Right cardiac atrium (tissue), 5 donors: ENCODE measurements at regions not wholly inside any gene's neighbourhood (a gene's known extent, or its start where the extent isn't known, plus 50 kb on each side); places are given as distances from the start of the nearest gene placed in this dataset.

Experiments used
- ATAC-seq, 2 donors: fragments of 200-7000 bp; cut with Tn5 transposase; one replicate each; pipeline versions ENCODE4 v1.8.0 to v1.9.1; 2020; ENCODE audit warnings: moderate library complexity in 2 of 2, mild to moderate bottlenecking in 1 of 2
- DNase-seq, 3 donors: peaks; one replicate each; pipeline ENCODE4 v3.0.0-alpha.2; 2020
- H3K27ac ChIP-seq: one replicate; pipeline ENCODE4 v1.5.1; 2013; ENCODE audit warnings: mild to moderate bottlenecking, low read length, control low read depth, moderate library complexity
- H3K27me3 ChIP-seq: one replicate; pipeline ENCODE4 v1.6.1; 2013; ENCODE audit not compliant: control insufficient read depth, insufficient read depth
- H3K4me1 ChIP-seq: one replicate; pipeline ENCODE4 v1.6.1; 2013; ENCODE audit warnings: low read length; ENCODE audit not compliant: control insufficient read depth, insufficient read depth
- H3K4me3 ChIP-seq: one replicate; pipeline ENCODE4 v1.5.1; 2013; ENCODE audit warnings: low read length, control low read depth
- H3K9me3 ChIP-seq: one replicate; pipeline ENCODE4 v1.6.1; 2013; ENCODE audit warnings: low read length; ENCODE audit not compliant: control insufficient read depth
- WGBS: extraction: QIAGEN DNeasy Blood & Tissue Kit; methylation state at CpG from one replicate; pipeline ENCODE4 v1.1.7; 2013; 5-methylcytosine and 5-hydroxymethylcytosine counted together
- intact Hi-C, 4 donors: fragments of 100-400 bp; cut with DNase I; formaldehyde crosslinking; loops; one replicate each; pipeline versions ENCODE4 v1.11.0 to v1.14.0; 2022 to 2023
- donor health status: healthy with polysubstance abuse.
- donor health status: DM: no; HTN: yes; CAD: no.
- donor health status: DM: no; HTN: no; CAD: no.
- donor health status: DM: no; HTN: yes; CAD: no; lungs with severe emphysema.
- donor health status: DM: yes; HTN: yes; CAD: no.

DNA sequence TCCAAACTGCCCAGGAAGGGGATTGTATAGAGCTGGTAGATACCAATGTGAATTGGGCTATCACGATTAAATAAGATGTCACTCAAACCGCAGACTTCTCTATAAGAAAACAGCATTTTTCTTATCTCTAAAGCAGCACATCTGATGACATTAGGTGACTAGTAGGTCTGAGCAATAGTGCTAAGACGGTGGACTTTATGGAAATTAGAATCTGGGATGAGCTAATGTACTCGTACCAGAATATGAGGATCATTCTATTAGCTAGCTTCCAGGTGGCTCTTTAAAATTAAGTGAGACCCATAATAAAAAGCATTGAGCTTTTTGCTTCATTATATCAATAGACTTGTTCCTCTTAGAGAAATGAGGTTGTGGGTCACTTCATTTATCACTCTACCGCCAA lies 130.0 kb upstream of the MC4R start:
- DNase-seq (no peak), ATAC-seq (no peak)
- Histone ChIP-seq H3K4me1 (no peaks in the 10 kb centered on the region), H3K27ac (no peak overlapping the region), H3K4me3 (no peak overlapping the region), H3K27me3 (no peaks in the 10 kb centered on the region), H3K9me3 (no peaks in the 10 kb centered on the region)
- intact Hi-C loops, result no loop called here
- WGBS, result 63% methylated on average over 5 of the region's 5 CpGs

- WGBS, result 21% methylated on average over 2 of the region's 2 CpGs
- Histone ChIP-seq H3K27me3 (no peaks in the 10 kb centered on the region), H3K4me1 (no peaks in the 10 kb centered on the region), H3K27ac (no peak overlapping the region), H3K4me3 (no peak overlapping the region), H3K9me3 (no peaks in the 10 kb centered on the region)
- no peak for ATAC-seq
- intact Hi-C loops, result no loop called here
- DNase-seq, result no peak
Observed at GRCh38 chr18:60503199-60503598, 130.6 kb upstream of the MC4R start.

- no peak for ATAC-seq
- intact Hi-C loops, result no loop called here
- DNase-seq, result no peak
- Histone ChIP-seq H3K4me1 (no peaks in the 10 kb centered on the region), H3K9me3 (no peaks in the 10 kb centered on the region), H3K27ac (no peak overlapping the region), H3K27me3 (no peaks in the 10 kb centered on the region), H3K4me3 (no peak overlapping the region)
- 60% methylated on average over 1 of the region's 1 CpG for WGBS
Observed at GRCh38 chr18:60506190-60506589, 133.6 kb upstream of the MC4R start.

DNA sequence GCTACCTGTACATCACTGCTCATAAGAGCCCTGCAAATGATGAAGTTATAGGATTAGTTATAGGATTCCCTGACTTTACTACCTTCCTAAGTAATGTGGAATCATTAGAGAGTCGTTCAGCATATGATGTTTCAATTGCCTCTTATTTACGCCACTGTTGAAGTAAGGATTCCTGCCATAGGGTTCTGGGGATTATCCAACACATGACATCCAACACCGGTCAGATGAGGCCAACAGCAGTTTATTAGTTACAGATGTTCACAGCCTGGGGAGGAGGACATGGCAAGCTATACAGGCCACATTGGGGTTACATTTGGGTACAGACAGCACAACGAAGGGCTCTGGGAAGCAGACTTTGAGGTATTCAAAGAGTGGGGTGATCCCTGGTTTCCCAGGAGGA lies 134.1 kb upstream of the MC4R start:
- H3K4me1 ChIP-seq, result no peaks in the 10 kb centered on the region
- DNase-seq (no peak), ATAC-seq (no peak)
- no peak overlapping the region for H3K4me3 ChIP-seq
- no peak overlapping the region for H3K27ac ChIP-seq
- 54% methylated on average over 4 of the region's 4 CpGs for WGBS
- no peaks in the 10 kb centered on the region for H3K27me3 ChIP-seq
- no peaks in the 10 kb centered on the region for H3K9me3 ChIP-seq
- intact Hi-C loops, result no loop called here

DNA sequence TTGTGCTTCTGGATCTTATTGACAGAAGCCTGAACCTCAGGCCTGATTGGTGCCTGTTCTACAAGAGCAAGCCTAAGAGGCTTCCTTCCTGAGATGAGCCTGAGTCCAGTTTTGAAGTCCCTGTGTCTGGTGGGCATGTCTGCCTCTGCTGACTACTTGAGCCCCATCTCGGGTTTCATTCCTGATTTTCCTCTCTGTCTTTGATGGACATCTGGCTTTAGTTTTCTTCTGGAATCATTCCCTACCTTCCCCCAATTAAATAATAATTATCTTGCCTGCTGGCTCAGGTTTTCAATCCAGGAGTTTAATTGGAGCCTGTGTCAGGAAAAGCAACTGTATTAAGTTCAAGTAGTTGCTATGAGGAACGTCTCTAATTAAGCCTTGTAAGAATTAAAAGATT lies 135.5 kb upstream of the MC4R start:
- DNase-seq (no peak), ATAC-seq (no peak)
- no peak overlapping the region for H3K4me3 ChIP-seq
- H3K9me3 ChIP-seq, result no peaks in the 10 kb centered on the region
- H3K27me3 ChIP-seq, result no peaks in the 10 kb centered on the region
- no peaks in the 10 kb centered on the region for H3K4me1 ChIP-seq
- 67% methylated on average over 2 of the region's 2 CpGs for WGBS
- intact Hi-C loops, result no loop called here
- H3K27ac ChIP-seq, result no peak overlapping the region

- no peaks in the 10 kb centered on the region for H3K27me3 ChIP-seq
- no peaks in the 10 kb centered on the region for H3K9me3 ChIP-seq
- DNase-seq, result no peak
- 75% methylated on average over 1 of the region's 1 CpG for WGBS
- H3K4me3 ChIP-seq, result no peak overlapping the region
- H3K27ac ChIP-seq, result no peak overlapping the region
- no peak for ATAC-seq
- intact Hi-C loops, result no loop called here
- H3K4me1 ChIP-seq, result no peaks in the 10 kb centered on the region
Observed at GRCh38 chr18:60534538-60534937, 162.0 kb upstream of the MC4R start.

GRCh38 chr18:60537074-60537473 lies 164.5 kb upstream of the MC4R start:
- DNase-seq, result no peak
- 37% methylated on average over 1 of the region's 1 CpG for WGBS
- H3K27ac ChIP-seq, result no peak overlapping the region

GRCh38 chr18:60538891-60539290 lies 166.3 kb upstream of the MC4R start:
- no peak for DNase-seq
- H3K9me3 ChIP-seq, result no peaks in the 10 kb centered on the region
- no peak overlapping the region for H3K27ac ChIP-seq
- intact Hi-C loops, result no loop called here
- H3K27me3 ChIP-seq, result no peaks in the 10 kb centered on the region
- WGBS, result 74% methylated on average over 2 of the region's 2 CpGs
- no peak overlapping the region for H3K4me3 ChIP-seq
- no peak for ATAC-seq
- H3K4me1 ChIP-seq, result no peaks in the 10 kb centered on the region

More at GRCh38 chr18:60537074-60537473, 164.5 kb upstream of the MC4R start:
- H3K4me3 ChIP-seq, result no peak overlapping the region
- no peak for ATAC-seq
- H3K4me1 ChIP-seq, result no peaks in the 10 kb centered on the region
- no peaks in the 10 kb centered on the region for H3K9me3 ChIP-seq
- no peaks in the 10 kb centered on the region for H3K27me3 ChIP-seq
- intact Hi-C loops, result no loop called here

- no peaks in the 10 kb centered on the region for H3K9me3 ChIP-seq
- no peak overlapping the region for H3K4me3 ChIP-seq
- DNase-seq (no peak), ATAC-seq (no peak)
- H3K27ac ChIP-seq, result no peak overlapping the region
- intact Hi-C loops, result loop anchor here in 3 of 4 donors (10.0 kb wide), 3 partner anchors 557 to 707 kb away; no protein-coding TSS in a partner anchor
- no peaks in the 10 kb centered on the region for H3K27me3 ChIP-seq
- no peaks in the 10 kb centered on the region for H3K4me1 ChIP-seq
Observed at GRCh38 chr18:60541661-60542060, 169.1 kb upstream of the MC4R start.

GRCh38 chr18:60543646-60544045 lies 171.1 kb upstream of the MC4R start:
- Histone ChIP-seq H3K27ac (no peak overlapping the region), H3K27me3 (no peaks in the 10 kb centered on the region), H3K9me3 (no peaks in the 10 kb centered on the region), H3K4me1 (no peaks in the 10 kb centered on the region), H3K4me3 (no peak overlapping the region)
- 62% methylated on average over 2 of the region's 2 CpGs for whole genome bisulfite sequencing
- intact Hi-C loops, result loop anchor here in 3 of 4 donors (10.0 kb wide), 3 partner anchors 559 to 709 kb away; no protein-coding TSS in a partner anchor
- no peak for DNase-seq
- no peak for ATAC-seq

- H3K27ac ChIP-seq, result no peak overlapping the region
- DNase-seq (no peak), ATAC-seq (no peak)
- WGBS, result under 1% methylated on average over 2 of the region's 2 CpGs
- H3K4me1 ChIP-seq, result no peaks in the 10 kb centered on the region
- H3K9me3 ChIP-seq, result no peaks in the 10 kb centered on the region
- intact Hi-C loops, result loop anchor here in 3 of 4 donors (10.0 kb wide), 3 partner anchors 565 to 715 kb away; no protein-coding TSS in a partner anchor
- H3K4me3 ChIP-seq, result no peak overlapping the region
- no peaks in the 10 kb centered on the region for H3K27me3 ChIP-seq
Observed at GRCh38 chr18:60549338-60549960, 176.9 kb upstream of the MC4R start.

GRCh38 chr18:60552948-60553347 lies 180.4 kb upstream of the MC4R start:
- no peaks in the 10 kb centered on the region for H3K9me3 ChIP-seq
- H3K4me3 ChIP-seq, result no peak overlapping the region
- 91% methylated on average over 8 of the region's 8 CpGs for WGBS
- no peak overlapping the region for H3K27ac ChIP-seq
- no peak for ATAC-seq
- no peak for DNase-seq
- intact Hi-C loops, result loop anchor here in 2 of 4 donors (5.0 to 10.0 kb wide), 2 partner anchors 566 to 568 kb away; no protein-coding TSS in a partner anchor
- H3K27me3 ChIP-seq, result no peaks in the 10 kb centered on the region
- H3K4me1 ChIP-seq, result no peaks in the 10 kb centered on the region
